ENCODE measurements at regions not wholly inside any gene's neighbourhood (a gene's known extent, or its start where the extent isn't known, plus 50 kb on each side); places are given as distances from the start of the nearest gene placed in this dataset.

DNA sequence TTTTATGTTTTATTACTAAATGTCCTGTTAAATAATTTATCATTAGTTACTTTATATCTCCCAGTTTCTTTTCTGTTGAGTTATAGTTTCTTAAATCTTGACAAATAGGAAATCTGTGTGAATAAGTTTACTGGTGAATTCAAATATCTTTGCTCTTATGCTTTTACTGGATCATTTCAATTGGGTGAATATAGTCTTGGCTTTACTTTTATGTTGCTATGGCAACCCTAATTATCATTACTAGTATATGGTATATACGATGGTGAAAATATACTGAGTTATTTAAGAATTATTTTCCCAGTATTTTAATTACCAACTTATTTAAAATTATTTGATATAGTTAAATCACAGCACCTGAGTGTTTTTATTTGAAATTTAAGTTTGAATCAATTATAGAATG is 363.0 kb downstream of the CDH10 start:
- TF ChIP-seq, protein P1, sequence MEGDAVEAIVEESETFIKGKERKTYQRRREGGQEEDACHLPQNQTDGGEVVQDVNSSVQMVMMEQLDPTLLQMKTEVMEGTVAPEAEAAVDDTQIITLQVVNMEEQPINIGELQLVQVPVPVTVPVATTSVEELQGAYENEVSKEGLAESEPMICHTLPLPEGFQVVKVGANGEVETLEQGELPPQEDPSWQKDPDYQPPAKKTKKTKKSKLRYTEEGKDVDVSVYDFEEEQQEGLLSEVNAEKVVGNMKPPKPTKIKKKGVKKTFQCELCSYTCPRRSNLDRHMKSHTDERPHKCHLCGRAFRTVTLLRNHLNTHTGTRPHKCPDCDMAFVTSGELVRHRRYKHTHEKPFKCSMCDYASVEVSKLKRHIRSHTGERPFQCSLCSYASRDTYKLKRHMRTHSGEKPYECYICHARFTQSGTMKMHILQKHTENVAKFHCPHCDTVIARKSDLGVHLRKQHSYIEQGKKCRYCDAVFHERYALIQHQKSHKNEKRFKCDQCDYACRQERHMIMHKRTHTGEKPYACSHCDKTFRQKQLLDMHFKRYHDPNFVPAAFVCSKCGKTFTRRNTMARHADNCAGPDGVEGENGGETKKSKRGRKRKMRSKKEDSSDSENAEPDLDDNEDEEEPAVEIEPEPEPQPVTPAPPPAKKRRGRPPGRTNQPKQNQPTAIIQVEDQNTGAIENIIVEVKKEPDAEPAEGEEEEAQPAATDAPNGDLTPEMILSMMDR (IDR thresholded peaks at IDR 0.05), result no peak
- no peak for TF ChIP-seq POLR2A (IDR thresholded peaks at IDR 0.05)
